ENCODE measurements at regions not wholly inside any gene's neighbourhood (a gene's known extent, or its start where the extent isn't known, plus 50 kb on each side); places are given as distances from the start of the nearest gene placed in this dataset.

GRCh38 chr11:80167766-80168165 is 726.9 kb upstream of the TENM4 start:
- DNase-seq: no peak
- no peak for TF ChIP-seq CTCF (IDR thresholded peaks at IDR 0.05)
- intact Hi-C loops (cut with DNase I; ENCODE audit: low total_unique reads): no loop called here
- Histone ChIP-seq H3K4me1 (no peaks in the 10 kb centered on the region), H3K27me3 (no peaks in the 10 kb centered on the region), H3K27ac (no peak overlapping the region), H3K9me3 (no peaks in the 10 kb centered on the region), H3K4me3 (no peak overlapping the region), H3K36me3 (no peaks in the 10 kb centered on the region)

GRCh38 chr11:80165744-80166143 is 724.9 kb upstream of the TENM4 start:
- no peaks in the 10 kb centered on the region for H3K4me1 ChIP-seq
- H3K4me3 ChIP-seq: no peak overlapping the region
- H3K27ac ChIP-seq: no peak overlapping the region
- DNase-seq: no peak
- H3K27me3 ChIP-seq: no peaks in the 10 kb centered on the region
- intact Hi-C loops (cut with DNase I; ENCODE audit: low total_unique reads): no loop called here
- no peak for TF ChIP-seq CTCF (IDR thresholded peaks at IDR 0.05)
- no peaks in the 10 kb centered on the region for H3K36me3 ChIP-seq
- H3K9me3 ChIP-seq: no peaks in the 10 kb centered on the region

- Histone ChIP-seq H3K9me3 (no peaks in the 10 kb centered on the region), H3K36me3 (no peaks in the 10 kb centered on the region), H3K4me1 (no peaks in the 10 kb centered on the region), H3K27ac (no peak overlapping the region), H3K4me3 (no peak overlapping the region), H3K27me3 (no peaks in the 10 kb centered on the region)
- intact Hi-C loops (cut with DNase I; ENCODE audit: low total_unique reads): no loop called here
- no peak for DNase-seq
- no peak for TF ChIP-seq CTCF (IDR thresholded peaks at IDR 0.05)
Measured at GRCh38 chr11:80163441-80163840, 722.6 kb upstream of the TENM4 start.

GRCh38 chr11:80163011-80163410 is 722.2 kb upstream of the TENM4 start:
- no peak overlapping the region for H3K4me3 ChIP-seq
- H3K27me3 ChIP-seq: no peaks in the 10 kb centered on the region
- H3K27ac ChIP-seq: no peak overlapping the region
- intact Hi-C loops (cut with DNase I; ENCODE audit: low total_unique reads): no loop called here
- no peak for TF ChIP-seq CTCF (IDR thresholded peaks at IDR 0.05)
- no peaks in the 10 kb centered on the region for H3K9me3 ChIP-seq
- H3K4me1 ChIP-seq: no peaks in the 10 kb centered on the region
- DNase-seq: no peak
- H3K36me3 ChIP-seq: no peaks in the 10 kb centered on the region

GRCh38 chr11:80162387-80162786 is 721.6 kb upstream of the TENM4 start:
- H3K4me1 ChIP-seq: no peaks in the 10 kb centered on the region
- TF ChIP-seq CTCF (IDR thresholded peaks at IDR 0.05): no peak

GRCh38 chr11:80157447-80157846 is 716.6 kb upstream of the TENM4 start:
- H3K4me3 ChIP-seq: no peak overlapping the region
- no peak overlapping the region for H3K27ac ChIP-seq
- H3K9me3 ChIP-seq: no peaks in the 10 kb centered on the region
- no peak for DNase-seq
- no peaks in the 10 kb centered on the region for H3K36me3 ChIP-seq
- intact Hi-C loops (cut with DNase I; ENCODE audit: low total_unique reads): no loop called here
- H3K4me1 ChIP-seq: no peaks in the 10 kb centered on the region
- H3K27me3 ChIP-seq: no peaks in the 10 kb centered on the region
- TF ChIP-seq CTCF (IDR thresholded peaks at IDR 0.05): no peak

More at GRCh38 chr11:80162387-80162786, 721.6 kb upstream of the TENM4 start:
- Histone ChIP-seq H3K27ac (no peak overlapping the region), H3K27me3 (no peaks in the 10 kb centered on the region), H3K4me3 (no peak overlapping the region), H3K9me3 (no peaks in the 10 kb centered on the region), H3K36me3 (no peaks in the 10 kb centered on the region)
- intact Hi-C loops (cut with DNase I; ENCODE audit: low total_unique reads): no loop called here
- DNase-seq: no peak

Measured in tibial artery (tissue), 4 donors.